Superior temporal gyrus (tissue), 1 donor: ENCODE measurements at regions not wholly inside any gene's neighbourhood (a gene's known extent, or its start where the extent isn't known, plus 50 kb on each side); places are given as distances from the start of the nearest gene placed in this dataset.
"Not testable (repeated sequence)": the region's sequence is repeated elsewhere in the genome, so short reads cannot be mapped to it uniquely, and the experiment has no call there.

Experiments used
- DNase-seq: peaks from one replicate; pipeline ENCODE4 v3.0.0-alpha.2; 2016; ENCODE audit errors: extremely low spot score

DNA sequence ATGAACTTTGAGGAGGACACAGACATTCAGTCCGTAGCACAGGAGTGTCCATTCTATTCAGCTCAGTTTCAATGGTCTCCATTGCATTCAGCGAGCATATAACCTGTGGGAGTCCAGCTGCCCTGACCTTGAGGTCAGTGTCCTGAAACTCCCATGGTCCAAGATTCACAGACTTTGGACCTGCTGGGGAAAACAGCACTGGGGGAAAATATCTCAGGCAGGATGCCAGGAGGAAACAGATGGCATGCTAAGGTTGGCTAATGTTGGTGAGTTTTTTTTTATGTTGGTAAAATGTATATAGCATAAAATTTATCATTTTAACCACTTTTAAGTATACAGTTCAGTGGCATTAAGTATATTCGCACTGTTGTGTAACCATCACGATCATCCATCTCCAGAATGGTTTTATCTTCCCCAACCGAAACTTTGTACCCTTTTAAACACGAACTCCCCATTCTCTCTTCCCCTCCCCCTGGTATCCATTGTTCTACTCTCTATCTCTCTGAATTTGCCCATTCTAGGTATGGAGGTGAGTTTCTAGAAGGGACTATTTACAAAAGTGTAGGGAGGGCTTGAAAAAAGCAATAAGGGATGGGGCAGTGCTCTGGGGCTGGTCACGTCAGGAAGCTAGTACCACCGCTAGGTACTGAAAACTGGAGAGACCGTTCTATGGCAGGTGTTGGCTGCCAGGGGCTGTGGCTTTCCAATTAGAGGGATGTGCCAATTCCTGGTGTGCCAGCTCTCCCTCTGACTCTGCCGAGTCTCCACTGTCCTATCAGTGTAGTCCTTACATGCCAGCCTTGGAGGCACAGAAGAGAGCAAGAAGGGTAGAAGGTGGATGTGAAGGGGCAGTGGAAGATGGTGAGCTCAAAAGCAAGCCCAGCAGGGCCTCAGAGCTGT, 85.3 kb downstream of the FOXD2 start:
- DNase-seq, result no peak

- no peak for DNase-seq
Measured at GRCh38 chr1:47523835-47524215, 86.0 kb downstream of the FOXD2 start.

- no peak for DNase-seq
Measured at GRCh38 chr1:47524272-47524671, 86.4 kb downstream of the FOXD2 start.

GRCh38 chr1:47527653-47528272, 89.9 kb downstream of the FOXD2 start:
- DNase-seq, result no peak

DNA sequence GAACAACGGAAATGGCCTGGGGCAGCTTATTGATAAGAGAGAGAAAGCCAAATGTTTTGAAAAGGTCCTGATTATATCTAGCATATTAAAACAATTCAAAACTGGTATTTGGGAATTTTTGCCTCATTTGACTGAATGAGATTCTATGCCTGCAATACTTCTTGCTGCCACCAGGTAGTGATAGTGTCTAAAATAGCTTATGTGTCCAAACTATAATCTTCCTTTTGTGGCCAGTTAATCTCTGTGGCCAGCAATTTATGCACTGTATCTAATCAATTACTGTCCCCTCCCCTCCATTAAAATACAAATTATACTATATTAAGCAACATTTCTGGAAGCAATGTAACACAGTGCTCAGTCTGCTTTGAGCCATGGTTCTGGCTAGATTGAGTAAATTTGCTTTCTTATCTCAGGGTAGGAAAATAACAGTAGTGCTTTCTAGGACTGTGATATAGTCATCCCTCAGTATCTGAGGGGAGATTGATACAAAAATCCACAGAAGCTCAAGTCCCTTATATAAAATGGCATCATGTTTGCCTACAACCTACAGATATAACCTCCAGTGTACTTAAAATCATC, 91.8 kb downstream of the FOXD2 start:
- no peak for DNase-seq

DNA sequence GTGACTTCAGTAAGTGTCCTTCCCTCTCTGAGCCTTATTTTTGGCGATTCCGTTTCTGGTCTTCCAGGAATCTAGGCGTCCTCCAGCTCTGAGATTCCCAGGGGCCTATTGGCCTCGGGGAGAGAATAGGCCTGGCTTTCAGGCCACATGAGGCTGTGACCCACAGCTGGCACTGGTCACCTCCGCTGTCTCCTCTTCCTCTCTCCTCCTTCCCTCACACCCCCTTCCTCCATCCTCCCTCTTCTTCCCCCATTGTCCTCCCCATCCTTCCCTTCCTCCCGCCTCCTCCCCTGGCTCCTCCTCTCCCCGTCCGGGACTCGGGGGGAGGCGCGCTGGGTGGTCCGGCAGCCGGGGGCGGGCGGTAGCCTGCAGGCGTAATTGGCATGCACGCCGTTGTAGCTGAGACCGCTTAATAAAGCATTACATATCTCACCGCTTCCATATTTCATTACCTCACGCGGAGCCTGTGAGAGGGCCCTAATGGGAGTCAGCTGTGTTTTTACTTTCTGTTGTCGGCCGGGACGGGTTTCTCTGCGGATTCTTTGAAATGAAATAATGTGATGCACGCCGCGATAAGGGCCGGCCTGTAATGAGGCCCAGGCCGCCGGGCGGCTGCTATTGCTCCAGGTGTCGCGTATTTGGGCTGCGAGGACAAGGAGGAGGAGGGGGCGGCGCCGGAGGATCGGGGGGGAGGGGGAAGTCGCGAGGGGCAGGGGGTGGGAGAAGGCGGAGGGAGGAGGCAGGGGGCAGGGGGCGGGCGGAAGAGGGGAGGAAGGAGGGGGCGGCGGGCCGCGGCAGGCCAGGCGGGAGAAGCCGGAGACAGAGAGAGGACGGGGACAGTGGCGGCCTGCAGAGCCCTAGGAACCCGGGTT, 95.3 kb downstream of the FOXD2 start:
- DNase-seq, result no peak

DNA sequence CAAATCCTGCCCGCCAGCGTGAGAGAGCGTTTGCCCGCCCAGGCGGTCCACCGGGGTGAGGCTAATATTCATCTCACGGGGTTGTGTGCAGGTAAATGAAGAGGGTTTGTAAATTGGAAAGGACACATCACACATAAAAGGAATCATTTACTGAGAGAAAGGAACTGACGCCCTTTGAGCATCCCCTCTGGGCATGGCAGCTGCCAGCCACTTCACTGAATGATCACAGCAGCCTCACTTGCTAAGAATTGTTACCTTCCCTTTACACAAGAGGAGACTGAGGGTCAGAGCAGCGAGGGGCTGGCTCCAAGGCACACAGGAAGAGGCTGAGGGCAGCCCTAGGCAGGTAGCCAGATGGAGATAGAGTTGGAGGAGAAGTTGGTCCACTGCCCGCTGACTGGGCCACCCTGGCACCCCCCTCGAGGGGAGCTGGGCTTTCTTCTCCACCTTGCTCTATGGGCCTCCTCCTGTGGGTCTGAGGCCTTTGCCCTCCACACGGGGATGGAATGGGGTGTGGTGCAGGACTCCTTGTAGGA, 96.0 kb downstream of the FOXD2 start:
- no peak for DNase-seq

DNA sequence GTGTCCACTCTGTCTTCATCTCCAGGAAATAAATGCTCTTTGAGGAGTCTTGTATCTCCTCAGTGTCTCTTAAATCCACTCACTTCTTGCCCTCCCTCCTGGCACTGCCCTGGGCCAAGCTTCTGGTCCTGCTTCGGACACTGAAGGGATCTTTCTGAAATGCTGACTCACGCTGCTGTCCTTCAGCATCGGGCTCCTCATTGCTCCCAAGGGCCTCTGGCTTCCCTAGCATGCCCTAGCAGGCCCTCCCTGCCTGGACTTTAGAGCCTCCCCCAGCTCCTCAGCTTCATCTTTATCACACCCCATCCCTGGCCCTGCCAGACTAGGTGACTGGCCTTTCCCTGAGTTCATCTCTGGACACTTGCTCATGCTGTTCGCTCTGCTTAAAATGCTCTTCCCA, 96.6 kb downstream of the FOXD2 start:
- no peak for DNase-seq

GRCh38 chr1:47536646-47537118, 98.8 kb downstream of the FOXD2 start:
- DNase-seq, result no peak

- no peak for DNase-seq
Measured at GRCh38 chr1:47537268-47537667, 99.4 kb downstream of the FOXD2 start.

DNA sequence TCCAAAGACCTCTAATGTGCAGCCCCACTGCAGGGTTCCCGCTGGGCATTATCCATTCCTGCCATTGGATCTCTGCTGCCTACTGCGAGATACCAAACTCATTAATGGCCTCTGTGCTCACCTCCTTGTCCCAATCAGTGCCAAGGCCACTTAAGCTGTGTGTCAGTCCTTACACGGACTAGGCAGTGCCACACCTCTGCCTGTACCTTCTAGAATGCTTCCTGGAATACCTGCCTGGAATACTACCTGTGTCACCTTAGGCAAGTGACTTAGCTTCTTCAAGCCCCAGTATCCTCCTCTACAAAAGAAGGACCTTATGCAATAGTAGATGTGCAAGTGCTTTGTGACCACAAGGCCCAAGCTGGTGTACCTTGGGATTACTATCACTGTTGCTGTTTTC, 100.1 kb downstream of the FOXD2 start:
- DNase-seq, result no peak

GRCh38 chr1:47538530-47538929, 100.7 kb downstream of the FOXD2 start:
- not testable (repeated sequence) for DNase-seq

DNA sequence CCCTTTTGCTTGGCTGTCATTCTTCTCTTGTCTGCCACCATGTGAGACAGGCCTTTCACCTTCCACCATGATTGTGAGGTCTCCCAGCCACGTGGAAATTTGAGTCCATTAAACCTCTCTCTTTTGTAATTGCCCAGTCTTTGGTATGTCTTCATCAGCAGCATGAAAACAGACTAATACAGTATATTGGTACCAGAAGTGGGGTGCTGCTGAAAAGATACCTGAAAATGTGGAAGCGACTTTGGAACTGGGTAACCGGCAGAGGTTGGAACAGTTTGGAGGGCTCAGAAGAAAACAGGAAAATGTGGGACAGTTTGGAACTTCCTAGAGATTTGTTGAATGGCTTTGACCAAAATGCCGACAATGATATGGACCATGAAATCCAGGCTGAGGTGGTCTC, 103.9 kb downstream of the FOXD2 start:
- not testable (repeated sequence) for DNase-seq

DNA sequence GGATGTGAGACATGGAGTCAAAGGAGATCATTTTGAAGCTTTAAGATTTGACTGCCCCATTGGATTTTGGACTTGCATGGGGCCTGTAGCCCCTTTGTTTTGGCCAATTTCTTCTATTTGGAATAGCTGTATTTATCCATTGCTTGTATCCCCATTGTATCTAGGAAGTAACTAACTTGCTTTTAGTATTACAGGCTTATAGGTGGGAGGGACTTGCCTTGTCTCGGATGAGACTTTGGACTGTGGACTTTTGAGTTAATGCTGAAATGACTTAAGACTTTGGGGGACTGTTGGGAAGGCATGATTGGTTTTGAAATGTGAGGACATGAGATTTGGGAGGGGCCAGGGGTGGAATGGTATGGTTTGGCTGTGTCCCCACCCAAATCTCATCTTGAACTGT, 105.2 kb downstream of the FOXD2 start:
- DNase-seq, result not testable (repeated sequence)

DNA sequence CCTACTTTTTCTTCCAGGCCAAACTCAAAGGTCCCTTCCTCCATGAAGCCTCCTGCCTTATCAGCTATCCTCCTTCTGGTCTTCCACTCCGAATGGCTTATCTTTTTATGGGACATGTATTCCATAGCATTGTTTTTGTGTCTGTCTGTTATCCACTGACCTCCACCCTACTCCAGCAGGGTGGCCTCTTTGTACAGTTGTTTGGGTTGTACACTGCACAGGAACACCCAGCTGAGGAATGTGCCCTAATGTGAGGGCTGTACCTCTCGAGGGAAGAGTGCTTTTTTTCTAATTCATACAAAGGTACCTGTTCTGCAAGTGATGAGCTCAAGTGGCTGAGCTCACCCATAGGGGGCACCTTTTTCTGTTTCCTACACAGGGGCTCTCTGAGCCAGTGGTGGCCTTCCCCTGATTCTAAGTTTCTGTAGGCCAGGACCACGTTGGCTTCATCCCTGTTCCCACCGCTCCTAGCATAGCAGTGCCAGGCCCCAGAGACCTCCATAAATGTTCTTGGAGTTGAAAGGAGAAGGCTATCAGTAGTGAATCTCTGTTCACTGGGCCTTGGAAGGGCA, 108.2 kb downstream of the FOXD2 start:
- no peak for DNase-seq

GRCh38 chr1:47547753-47548573, 110.1 kb downstream of the FOXD2 start:
- DNase-seq, result no peak

DNA sequence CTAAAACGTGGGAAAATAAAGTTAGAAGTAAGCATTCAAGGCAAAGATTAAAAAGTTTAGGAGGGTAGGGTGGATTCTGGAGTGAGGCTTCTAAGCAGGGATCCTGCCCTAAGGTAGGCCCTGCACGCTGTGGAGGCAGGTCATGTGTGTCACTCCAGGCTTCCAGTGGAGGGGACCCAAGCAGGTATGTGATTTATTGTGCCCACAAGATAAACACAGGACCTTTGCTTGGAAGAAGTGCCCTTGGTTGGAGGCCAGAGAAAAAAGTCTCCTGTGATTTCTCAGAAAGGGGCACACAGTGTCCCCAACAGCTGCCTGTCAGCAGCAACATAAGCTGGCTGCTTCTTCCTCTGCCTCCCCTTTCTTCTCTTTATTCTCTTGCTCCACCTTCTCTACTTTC, 110.8 kb downstream of the FOXD2 start:
- DNase-seq, result no peak

GRCh38 chr1:47549532-47549931, 111.7 kb downstream of the FOXD2 start:
- no peak for DNase-seq

DNA sequence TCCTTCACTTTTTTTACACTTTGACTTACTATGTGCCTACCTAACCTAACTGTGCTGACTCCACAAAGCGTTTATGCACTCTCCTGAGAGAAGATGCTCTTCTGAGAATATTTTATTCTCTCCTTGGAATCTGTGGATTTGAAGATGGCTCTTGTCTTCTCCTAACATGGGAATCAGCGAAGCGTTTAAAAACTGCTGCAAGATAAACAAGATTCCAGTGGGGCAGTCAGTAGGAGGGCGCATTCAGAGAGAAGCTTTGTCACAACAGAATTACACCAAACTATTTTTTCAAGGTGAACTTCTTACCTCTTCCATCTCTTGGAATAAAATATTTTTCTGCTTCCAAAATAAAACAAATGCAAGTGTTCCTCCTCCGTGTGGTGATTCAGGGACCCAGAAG, 113.1 kb downstream of the FOXD2 start:
- DNase-seq, result no peak

GRCh38 chr1:47551971-47552528, 114.2 kb downstream of the FOXD2 start:
- no peak for DNase-seq
